ENCODE measurements at regions not wholly inside any gene's neighbourhood (a gene's known extent, or its start where the extent isn't known, plus 50 kb on each side); places are given as distances from the start of the nearest gene placed in this dataset.

DNA sequence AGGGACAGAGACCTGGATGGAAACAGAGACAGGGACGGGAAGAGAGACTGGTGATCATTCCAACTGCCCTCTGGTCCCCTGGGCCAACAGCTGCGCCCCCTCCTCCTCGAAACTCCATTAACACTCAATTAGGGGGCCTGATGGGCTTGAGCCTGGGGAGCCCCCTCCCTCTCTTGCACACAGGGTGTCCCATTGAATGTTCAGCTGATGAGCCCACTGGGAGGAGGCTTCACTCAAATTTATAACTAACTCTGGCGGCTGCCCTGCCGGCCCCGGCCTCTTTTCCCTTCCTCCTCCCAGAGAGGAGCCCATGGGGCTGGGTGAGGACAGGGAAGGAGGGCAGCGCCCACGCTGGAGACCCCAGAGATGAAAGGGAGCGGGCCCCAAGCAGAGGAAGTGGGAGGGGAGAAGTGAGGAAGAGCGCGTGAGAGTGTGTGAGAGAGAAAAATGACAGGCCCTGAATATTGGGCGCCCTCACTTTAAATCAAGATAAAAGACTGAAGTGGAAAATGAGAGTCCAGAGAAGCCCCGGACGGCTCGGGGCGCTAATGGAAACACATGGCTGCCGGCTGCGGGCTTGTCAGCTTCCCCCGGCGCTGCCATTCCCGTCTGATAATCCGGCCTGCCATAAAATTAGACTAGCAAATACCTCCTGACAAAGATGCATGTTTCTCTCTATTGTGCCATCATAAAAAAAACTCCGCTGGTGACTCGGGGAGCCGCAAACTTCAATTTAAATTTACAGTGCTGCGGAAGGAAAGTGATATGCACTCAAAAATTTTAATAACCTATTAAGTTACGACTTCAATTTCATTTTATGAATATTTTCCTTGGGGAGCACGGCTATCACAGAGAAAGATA is 58.0 kb upstream of the PAX2 start:
- Histone ChIP-seq H3K4me3 (ENCODE audit: insufficient read depth in 1 of 2, low read depth in 1 of 2, low read length in 2 of 2) (no peak overlapping the region), H3K9ac (ENCODE audit: low read length) (no peak overlapping the region), H3K4me2 (ENCODE audit: low read length, poor library complexity, severe bottlenecking) (no peak overlapping the region), H3K4ac (ENCODE audit: low read depth in 1 of 2, low read length in 2 of 2) (no peak overlapping the region), H2AFZ (ENCODE audit: low read depth, low read length) (no peak overlapping the region), H3K18ac (ENCODE audit: low read depth in 1 of 2, low read length in 2 of 2) (no peak overlapping the region), H4K91ac (ENCODE audit: low read length) (no peak overlapping the region), H2BK15ac (ENCODE audit: low read depth, poor library complexity, severe bottlenecking) (no peak overlapping the region), H2BK12ac (ENCODE audit: low read length in 2 of 2) (no peak overlapping the region), H3K79me1 (replicated peaks; ENCODE audit: low read length, poor library complexity, severe bottlenecking) (no peaks in the 10 kb centered on the region), H3K27me3 (ENCODE audit: control insufficient read depth in 1 of 2, insufficient read depth in 1 of 2, low read length in 2 of 2) (peaks cover 91 to 93% of the 10 kb centered on the region in 2 experiments), H3K14ac (ENCODE audit: low read length in 2 of 2) (no peak overlapping the region), H3K23ac (ENCODE audit: low read length in 2 of 2) (no peak overlapping the region), H2BK5ac (ENCODE audit: low read depth, low read length, poor library complexity, severe bottlenecking) (no peak overlapping the region), H2BK120ac (ENCODE audit: low read depth, low read length) (no peak overlapping the region), H3K4me1 (ENCODE audit: control insufficient read depth, insufficient read depth, low read depth, low read length) (peaks cover 2% of the 10 kb centered on the region), H3K9me3 (ENCODE audit: control insufficient read depth, low read length) (no peaks in the 10 kb centered on the region), H2AK5ac (ENCODE audit: low read length, severe bottlenecking) (no peak overlapping the region), H3K36me3 (ENCODE audit: control insufficient read depth in 1 of 2, insufficient read depth in 2 of 2, low read depth in 1 of 2, low read length in 2 of 2) (no peaks in the 10 kb centered on the region), H4K8ac (ENCODE audit: low read length) (no peak overlapping the region), H3K27ac (ENCODE audit: low read length, poor library complexity, severe bottlenecking) (no peak overlapping the region)
- DNase-seq: no peak
- 33% methylated on average over 21 of the region's 28 CpGs for WGBS

DNA sequence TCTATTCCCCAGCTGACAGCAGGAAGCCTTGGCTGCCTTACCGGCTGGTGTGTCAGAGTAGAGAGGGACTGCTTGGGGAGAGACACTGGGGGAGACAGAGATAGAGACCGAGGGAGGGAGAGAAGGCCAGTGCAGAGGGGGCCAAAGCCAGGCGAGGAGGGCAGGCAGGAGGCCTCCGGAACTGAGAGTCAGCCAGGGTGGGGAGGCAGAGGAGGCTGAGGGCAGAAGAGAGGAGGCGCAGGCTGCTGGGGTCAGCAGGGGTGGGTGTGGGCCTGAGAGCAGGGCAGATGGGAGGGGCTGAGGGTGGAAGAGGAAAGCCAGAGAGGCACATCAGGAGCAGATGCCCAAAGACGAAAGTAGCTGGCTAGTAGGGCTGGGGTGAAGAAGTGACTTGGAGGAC is 57.2 kb upstream of the PAX2 start:
- no peak for DNase-seq
- no peak overlapping the region for H4K8ac ChIP-seq (ENCODE audit: low read length)
- H3K4ac ChIP-seq (ENCODE audit: low read depth in 1 of 2, low read length in 2 of 2): no peak overlapping the region
- H3K27me3 ChIP-seq (ENCODE audit: control insufficient read depth in 1 of 2, insufficient read depth in 1 of 2, low read length in 2 of 2): peaks cover 86% of the 10 kb centered on the region in 2 experiments
- no peaks in the 10 kb centered on the region for H3K79me1 ChIP-seq (replicated peaks; ENCODE audit: low read length, poor library complexity, severe bottlenecking)
- no peak overlapping the region for H3K4me2 ChIP-seq (ENCODE audit: low read length, poor library complexity, severe bottlenecking)
- no peak overlapping the region for H2BK120ac ChIP-seq (ENCODE audit: low read depth, low read length)
- no peaks in the 10 kb centered on the region for H3K36me3 ChIP-seq (ENCODE audit: control insufficient read depth in 1 of 2, insufficient read depth in 2 of 2, low read depth in 1 of 2, low read length in 2 of 2)
- H2BK15ac ChIP-seq (ENCODE audit: low read depth, poor library complexity, severe bottlenecking): no peak overlapping the region
- H3K9me3 ChIP-seq (ENCODE audit: control insufficient read depth, low read length): no peaks in the 10 kb centered on the region
- H3K4me3 ChIP-seq (ENCODE audit: insufficient read depth in 1 of 2, low read depth in 1 of 2, low read length in 2 of 2): no peak overlapping the region
- no peak overlapping the region for H3K9ac ChIP-seq (ENCODE audit: low read length)
- H2BK12ac ChIP-seq (ENCODE audit: low read length in 2 of 2): no peak overlapping the region
- H3K4me1 ChIP-seq (ENCODE audit: control insufficient read depth, insufficient read depth, low read depth, low read length): peaks cover 2% of the 10 kb centered on the region
- no peak overlapping the region for H4K91ac ChIP-seq (ENCODE audit: low read length)
- H3K23ac ChIP-seq (ENCODE audit: low read length in 2 of 2): no peak overlapping the region
- 18% methylated on average over 6 of the region's 6 CpGs for WGBS
- no peak overlapping the region for H3K27ac ChIP-seq (ENCODE audit: low read length, poor library complexity, severe bottlenecking)
- H3K14ac ChIP-seq (ENCODE audit: low read length in 2 of 2): no peak overlapping the region
- H3K18ac ChIP-seq (ENCODE audit: low read depth in 1 of 2, low read length in 2 of 2): no peak overlapping the region
- H2BK5ac ChIP-seq (ENCODE audit: low read depth, low read length, poor library complexity, severe bottlenecking): no peak overlapping the region
- H2AFZ ChIP-seq (ENCODE audit: low read depth, low read length): no peak overlapping the region
- no peak overlapping the region for H2AK5ac ChIP-seq (ENCODE audit: low read length, severe bottlenecking)

DNA sequence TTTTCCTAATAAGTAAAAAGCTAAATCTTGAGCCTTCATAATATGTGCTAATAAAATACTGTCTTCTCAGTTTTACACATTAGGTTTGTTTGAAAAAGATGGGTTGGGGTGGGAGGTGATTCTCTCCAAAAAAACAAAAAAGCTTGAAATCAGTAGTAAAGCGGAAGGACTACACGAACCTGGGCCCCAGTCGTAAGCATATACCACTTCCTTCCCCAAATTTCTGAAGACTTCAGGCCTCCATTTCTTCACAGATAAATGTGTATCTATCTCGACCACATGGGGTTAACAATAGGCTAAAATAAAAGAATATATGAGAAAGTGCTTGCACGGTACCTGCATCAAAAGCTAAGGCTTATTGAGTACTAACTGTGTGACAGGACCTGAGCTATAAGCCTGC is 51.6 kb upstream of the PAX2 start:
- Histone ChIP-seq H3K4me2 (ENCODE audit: low read length, poor library complexity, severe bottlenecking) (no peak overlapping the region), H4K8ac (ENCODE audit: low read length) (no peak overlapping the region), H3K4me3 (ENCODE audit: insufficient read depth in 1 of 2, low read depth in 1 of 2, low read length in 2 of 2) (no peak overlapping the region), H3K23ac (ENCODE audit: low read length in 2 of 2) (no peak overlapping the region), H3K36me3 (ENCODE audit: control insufficient read depth in 1 of 2, insufficient read depth in 2 of 2, low read depth in 1 of 2, low read length in 2 of 2) (no peaks in the 10 kb centered on the region), H3K9me3 (ENCODE audit: control insufficient read depth, low read length) (no peaks in the 10 kb centered on the region), H2AK5ac (ENCODE audit: low read length, severe bottlenecking) (no peak overlapping the region), H2BK12ac (ENCODE audit: low read length in 2 of 2) (no peak overlapping the region), H3K18ac (ENCODE audit: low read depth in 1 of 2, low read length in 2 of 2) (no peak overlapping the region), H3K14ac (ENCODE audit: low read length in 2 of 2) (no peak overlapping the region), H3K27me3 (ENCODE audit: control insufficient read depth in 1 of 2, insufficient read depth in 1 of 2, low read length in 2 of 2) (peaks cover 49 to 55% of the 10 kb centered on the region in 2 experiments), H2AFZ (ENCODE audit: low read depth, low read length) (no peak overlapping the region), H2BK15ac (ENCODE audit: low read depth, poor library complexity, severe bottlenecking) (no peak overlapping the region), H4K91ac (ENCODE audit: low read length) (no peak overlapping the region), H2BK120ac (ENCODE audit: low read depth, low read length) (no peak overlapping the region), H3K4ac (ENCODE audit: low read depth in 1 of 2, low read length in 2 of 2) (no peak overlapping the region), H3K4me1 (ENCODE audit: control insufficient read depth, insufficient read depth, low read depth, low read length) (no peaks in the 10 kb centered on the region), H3K27ac (ENCODE audit: low read length, poor library complexity, severe bottlenecking) (no peak overlapping the region), H3K79me1 (replicated peaks; ENCODE audit: low read length, poor library complexity, severe bottlenecking) (no peaks in the 10 kb centered on the region), H2BK5ac (ENCODE audit: low read depth, low read length, poor library complexity, severe bottlenecking) (no peak overlapping the region), H3K9ac (ENCODE audit: low read length) (no peak overlapping the region)
- no peak for DNase-seq
- WGBS: 67% methylated on average over 1 of the region's 5 CpGs

Data from mesenchymal stem cell (in vitro differentiated cells and primary cell).